Stimulated activated CD4-positive, alpha-beta T cell treated with anti-CD3 and anti-CD28 coated beads, Interleukin-15, amount 100 ng/mL, for 1 hour (primary cell): ENCODE measurements at regions not wholly inside any gene's neighbourhood (a gene's known extent, or its start where the extent isn't known, plus 50 kb on each side); places are given as distances from the start of the nearest gene placed in this dataset.
"Not testable (repeated sequence)": the region's sequence is repeated elsewhere in the genome, so short reads cannot be mapped to it uniquely, and the experiment has no call there.

Experiments
- DNase-seq, 2 donors: peaks; one replicate each; pipeline ENCODE4 v3.0.0-alpha.2; 2020; ENCODE audit warnings: low read depth in 1 of 2, low spot score in 1 of 2

GRCh38 chr14:106062502-106063272 lies 536.3 kb downstream of the TMEM121 start:
- no peak for DNase-seq

DNA sequence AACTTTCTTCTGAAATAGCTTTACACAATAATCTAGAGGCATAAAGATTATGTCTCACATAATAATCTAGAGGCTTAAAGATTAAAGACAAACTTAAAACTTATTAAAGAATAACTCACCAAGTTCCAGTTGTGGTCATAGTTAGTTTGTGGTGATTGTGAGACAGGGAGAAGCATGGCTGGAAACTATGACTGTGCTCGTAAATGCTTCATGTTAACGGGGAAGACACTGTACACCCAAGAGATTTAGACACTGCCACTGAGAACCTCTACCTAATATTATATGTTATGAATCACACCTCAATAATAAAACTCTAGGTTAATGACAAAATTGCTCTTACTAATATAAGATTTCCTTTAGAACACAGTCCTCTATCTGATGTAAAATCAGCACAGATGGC lies 541.6 kb downstream of the TMEM121 start:
- no peak for DNase-seq

- DNase-seq, result no peak
Measured at GRCh38 chr14:106069804-106070625, 543.6 kb downstream of the TMEM121 start.

- no peak for DNase-seq
Measured at GRCh38 chr14:106080922-106081321, 554.5 kb downstream of the TMEM121 start.

DNA sequence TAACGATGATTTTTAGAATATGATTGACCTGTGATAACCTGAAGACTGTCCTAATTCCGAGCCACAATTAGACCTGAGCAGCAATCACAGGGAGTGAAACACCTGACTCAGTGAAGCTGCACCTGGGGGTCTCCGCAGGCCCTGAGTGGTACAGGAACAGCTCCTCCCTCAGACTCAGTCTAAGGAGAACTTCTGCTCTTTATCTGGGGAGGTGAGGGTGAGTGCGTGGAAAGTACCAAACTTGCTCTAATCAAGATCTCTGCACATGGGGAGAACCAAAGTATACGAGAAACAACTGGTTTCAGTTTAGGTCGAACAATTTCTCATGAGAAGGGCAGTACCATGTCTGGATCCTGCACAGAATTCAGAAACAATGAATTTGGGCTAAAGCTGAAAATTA lies 555.3 kb downstream of the TMEM121 start:
- not testable (repeated sequence) for DNase-seq

DNA sequence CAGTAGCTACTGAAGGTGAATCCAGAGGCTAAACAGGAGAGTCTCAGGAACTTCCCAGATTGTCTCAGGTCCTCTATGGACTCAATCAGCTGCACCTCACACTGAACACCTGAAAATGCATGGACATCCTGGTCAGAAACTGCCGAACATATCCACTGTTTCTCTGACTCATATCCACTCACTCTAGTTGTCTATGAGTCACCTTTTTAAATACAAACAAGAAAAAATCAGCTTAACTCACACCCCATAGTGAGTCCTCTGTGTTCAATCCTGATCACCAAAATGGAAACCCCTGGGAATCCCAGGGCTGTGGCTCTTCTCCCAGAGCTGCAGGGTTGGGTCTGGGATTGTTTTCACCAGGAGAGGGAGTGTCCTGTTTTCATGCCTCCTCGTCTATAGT lies 556.7 kb downstream of the TMEM121 start:
- no peak for DNase-seq

- no peak for DNase-seq
Measured at GRCh38 chr14:106087837-106088236, 561.5 kb downstream of the TMEM121 start.

DNA sequence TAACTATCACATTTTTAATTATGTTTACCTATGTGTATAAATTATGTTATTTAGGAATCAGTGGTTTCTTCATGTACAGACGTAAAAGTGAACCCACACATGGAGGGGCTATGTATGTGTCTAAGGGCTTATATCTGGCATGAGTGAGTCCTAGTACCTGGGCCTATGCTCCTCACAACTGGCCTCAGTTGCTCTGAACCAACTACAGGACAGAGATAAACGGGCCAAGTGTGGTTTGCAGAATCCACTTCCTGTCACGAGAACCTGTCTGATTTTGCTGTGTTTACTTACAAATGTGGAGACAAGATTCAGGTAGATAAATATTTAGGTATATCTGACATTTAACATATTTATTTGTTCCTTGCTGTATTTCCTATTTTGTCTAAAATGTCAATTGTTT lies 562.5 kb downstream of the TMEM121 start:
- DNase-seq, result not testable (repeated sequence)

- peak; percentile 20 to 38 for DNase-seq
Measured at GRCh38 chr14:106094654-106095189, 568.3 kb downstream of the TMEM121 start.

GRCh38 chr14:106107703-106108102 lies 581.3 kb downstream of the TMEM121 start:
- no peak for DNase-seq

DNA sequence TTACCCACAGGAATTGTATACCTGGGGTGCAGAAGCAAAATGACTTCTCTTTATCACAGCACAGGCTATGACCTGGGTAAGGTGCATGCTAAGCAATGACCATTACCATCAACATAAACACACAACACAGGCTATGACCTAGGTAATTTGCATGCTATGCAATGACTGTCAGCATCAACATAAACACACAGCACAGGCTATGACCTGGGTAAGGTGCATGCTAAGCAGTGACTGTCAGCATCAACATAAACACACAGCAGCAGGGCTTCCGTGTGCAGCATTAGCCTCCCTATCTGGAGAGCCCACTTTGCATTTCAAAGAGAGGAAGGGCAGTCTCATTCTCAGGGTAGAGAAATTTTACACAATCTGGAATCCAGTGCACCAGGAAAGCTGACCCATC lies 583.0 kb downstream of the TMEM121 start:
- DNase-seq, result no peak

DNA sequence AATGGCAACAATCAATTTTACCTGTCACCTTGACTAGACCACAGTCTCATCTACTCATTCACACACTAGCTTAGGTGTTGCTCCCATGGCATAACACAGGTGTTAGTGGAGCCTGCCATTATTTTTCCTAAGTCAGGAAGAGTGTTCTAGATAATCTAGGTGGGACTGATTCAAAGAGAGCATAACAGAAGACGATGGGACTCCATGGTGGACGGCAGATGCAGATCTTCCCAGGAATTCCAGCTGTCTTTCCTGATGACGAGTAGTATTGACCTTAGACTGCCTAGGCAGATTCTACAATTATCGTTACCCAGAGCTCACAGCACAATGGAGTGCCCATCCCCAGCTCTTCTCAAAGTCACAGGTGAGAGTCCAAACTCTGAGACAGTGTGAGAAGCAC lies 589.0 kb downstream of the TMEM121 start:
- no peak for DNase-seq

- DNase-seq, result peak in 1 of 2 donors; percentile 10
Measured at GRCh38 chr14:106116339-106116930, 590.1 kb downstream of the TMEM121 start.

GRCh38 chr14:106120101-106120500 lies 593.7 kb downstream of the TMEM121 start:
- DNase-seq, result no peak

DNA sequence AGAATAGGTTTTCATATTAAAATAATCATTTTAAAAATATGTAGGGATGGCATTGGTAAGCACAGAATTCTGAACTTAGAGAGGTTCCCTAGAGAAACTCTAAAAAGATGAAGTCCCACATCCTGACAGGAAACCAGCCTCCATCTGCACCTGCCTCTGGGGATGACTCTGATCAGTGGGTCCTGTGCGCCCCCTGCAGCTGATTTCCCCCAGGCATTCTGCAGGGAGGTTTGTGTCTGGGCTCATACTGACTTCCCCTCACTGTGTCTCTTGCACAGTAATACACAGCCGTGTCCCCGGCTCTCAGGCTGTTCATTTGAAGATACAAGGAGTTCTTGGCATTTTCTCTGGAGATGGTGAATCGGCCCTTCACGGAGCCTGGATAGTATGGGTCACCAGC lies 602.9 kb downstream of the TMEM121 start:
- DNase-seq, result peak in 1 of 2 donors; percentile 10

- not testable (repeated sequence) for DNase-seq
Measured at GRCh38 chr14:106129904-106130661, 603.7 kb downstream of the TMEM121 start.

DNA sequence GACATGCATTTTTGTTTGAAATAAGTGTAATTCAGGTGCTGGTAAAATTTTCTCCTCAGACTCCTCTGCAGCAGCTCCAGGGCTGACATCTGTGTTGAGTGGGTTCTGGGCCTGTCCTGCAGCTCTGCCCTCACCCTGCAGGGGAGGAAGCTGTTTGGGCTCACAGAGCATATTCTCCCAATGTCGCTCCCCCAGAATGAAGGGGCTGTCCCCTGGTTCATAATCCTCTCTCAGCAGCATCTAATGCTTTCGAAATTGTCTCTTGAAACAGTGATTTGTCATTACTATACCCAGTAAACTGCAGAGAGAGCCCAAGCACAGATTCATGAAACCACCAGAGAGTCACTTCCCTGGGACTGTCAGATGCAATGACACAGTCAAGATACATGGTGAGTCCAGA lies 606.7 kb downstream of the TMEM121 start:
- not testable (repeated sequence) for DNase-seq

GRCh38 chr14:106134886-106135285 lies 608.5 kb downstream of the TMEM121 start:
- no peak for DNase-seq

DNA sequence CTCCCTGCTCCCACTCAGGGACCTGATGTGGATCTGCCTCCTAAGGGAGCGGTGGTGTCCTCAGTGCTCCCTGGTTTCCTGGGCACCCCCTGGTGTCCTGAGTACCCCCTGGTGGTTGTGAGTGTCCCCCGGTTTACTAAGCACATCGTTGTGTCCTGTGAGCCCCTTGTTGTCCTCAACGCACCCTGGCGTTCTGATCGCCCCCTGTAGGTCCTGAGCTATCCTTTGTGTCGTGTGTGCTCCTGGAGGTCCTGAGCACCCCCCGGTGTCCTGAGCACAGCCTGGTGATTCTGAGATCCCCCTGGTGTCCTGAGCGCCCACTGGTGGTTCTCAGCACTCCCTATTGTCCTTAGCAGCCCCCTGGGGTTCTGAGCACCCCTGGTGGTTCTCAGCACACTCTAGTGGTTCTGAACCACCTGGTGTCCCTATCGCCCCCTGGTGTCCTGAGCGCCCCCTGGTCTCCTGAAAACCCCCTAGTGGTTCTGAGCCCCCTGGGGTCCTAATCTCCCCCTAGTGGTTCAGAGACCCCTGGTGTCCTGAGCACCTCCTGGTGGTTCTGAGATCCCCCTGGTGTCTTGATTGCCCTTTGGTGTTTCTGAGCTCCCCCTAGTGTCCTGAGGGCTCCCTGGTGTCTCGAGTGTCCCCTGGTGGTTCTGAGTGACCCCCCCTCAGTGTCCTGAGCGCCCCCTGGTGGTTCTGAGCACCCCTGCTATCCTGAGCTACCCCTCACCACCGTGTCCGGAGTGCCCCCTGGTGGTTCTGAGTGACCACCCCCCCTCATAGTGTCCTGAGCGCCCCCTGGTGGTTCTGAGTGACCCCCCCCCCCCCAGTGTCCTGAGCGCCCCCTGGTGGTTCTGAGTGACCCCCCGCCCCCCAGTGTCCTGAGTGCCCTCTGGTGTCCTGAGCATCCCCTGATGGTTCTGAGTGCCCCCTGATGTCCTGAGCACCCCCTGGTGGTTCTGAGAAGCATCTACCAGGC lies 615.1 kb downstream of the TMEM121 start:
- peak in 1 of 2 donors; percentile 27 for DNase-seq

- DNase-seq, result not testable (repeated sequence)
Measured at GRCh38 chr14:106145731-106146130, 619.3 kb downstream of the TMEM121 start.
